Small intestine (tissue), 7 donors: ENCODE measurements at regions not wholly inside any gene's neighbourhood (a gene's known extent, or its start where the extent isn't known, plus 50 kb on each side); places are given as distances from the start of the nearest gene placed in this dataset.

Source experiments
- DNase-seq, 2 donors: peaks; one replicate each; pipeline versions ENCODE4 v3.0.0 to v3.0.0-alpha.2; 2013
- FAIRE-seq: peaks from 2 replicates; lab custom pipeline; 2012; peaks lifted over from hg19 to GRCh38; lab: Jason Lieb, UNC
- H3K27ac ChIP-seq, 3 donors: one replicate each; pipeline ENCODE4 v1.5.1; 2013; ENCODE audit warnings: low read length in 2 of 3, mild to moderate bottlenecking in 2 of 3, control low read depth in 1 of 3, inconsistent platforms in 1 of 3, low read depth in 1 of 3, moderate library complexity in 1 of 3
- H3K27me3 ChIP-seq, 3 donors: one replicate each; pipeline ENCODE4 v1.6.1; 2013; ENCODE audit warnings: low read length in 3 of 3, inconsistent platforms in 1 of 3; ENCODE audit not compliant: control insufficient read depth in 3 of 3, insufficient read depth in 3 of 3
- H3K36me3 ChIP-seq, 3 donors: one replicate each; pipeline ENCODE4 v1.6.1; 2013; ENCODE audit warnings: low read length in 3 of 3, inconsistent platforms in 1 of 3, low read depth in 1 of 3, mild to moderate bottlenecking in 1 of 3, moderate library complexity in 1 of 3; ENCODE audit not compliant: control insufficient read depth in 3 of 3, insufficient read depth in 2 of 3
- H3K4me1 ChIP-seq, 3 donors: one replicate each; pipeline ENCODE4 v1.6.1; 2013; ENCODE audit warnings: low read length in 2 of 3, inconsistent platforms in 1 of 3, low read depth in 1 of 3, mild to moderate bottlenecking in 1 of 3, moderate library complexity in 1 of 3; ENCODE audit not compliant: control insufficient read depth in 3 of 3, insufficient read depth in 2 of 3
- H3K4me3 ChIP-seq, 3 donors: one replicate each; pipeline ENCODE4 v1.5.1; 2013; ENCODE audit warnings: low read length in 3 of 3, control low read depth in 1 of 3, inconsistent platforms in 1 of 3, low read depth in 1 of 3, mild to moderate bottlenecking in 1 of 3, moderate library complexity in 1 of 3
- H3K9me3 ChIP-seq, 2 donors: one replicate each; pipeline ENCODE4 v1.6.1; 2013; ENCODE audit warnings: low read depth in 1 of 2, low read length in 1 of 2; ENCODE audit not compliant: control insufficient read depth in 2 of 2, insufficient read depth in 1 of 2
- WGBS, 3 donors: extraction: QIAGEN DNeasy Blood & Tissue Kit; methylation state at CpG; one replicate each; pipeline ENCODE4 v1.1.7; 2013; 5-methylcytosine and 5-hydroxymethylcytosine counted together
- donor health status: healthy with polysubstance abuse.
- donor health status: control.
- donor health status: control.
- donor health status: Bipolar disorder and iron deficiency.
- donor health status: healthy.

- Histone ChIP-seq H3K4me3 (no peak overlapping the region), H3K27me3 (no peaks in the 10 kb centered on the region), H3K36me3 (no peaks in the 10 kb centered on the region), H3K9me3 (peaks cover 0 to 6% of the 10 kb centered on the region in 2 donors), H3K27ac (no peak overlapping the region), H3K4me1 (no peaks in the 10 kb centered on the region)
- DNase-seq (no peak), FAIRE-seq (no peak)
- 65 to 74% (median 74%) methylated on average over 5 of the region's 5 CpGs for WGBS, 3 donors
Observed at GRCh38 chr9:7236186-7236585, 478.4 kb downstream of the KDM4C start.

GRCh38 chr9:7234144-7234543 lies 476.4 kb downstream of the KDM4C start:
- 54 to 58% (median 57%) methylated on average over 5 of the region's 5 CpGs for WGBS, 3 donors
- peak; percentile 22 to 28 for DNase-seq
- H3K27ac ChIP-seq, result no peak overlapping the region
- H3K4me3 ChIP-seq, result no peak overlapping the region
- H3K9me3 ChIP-seq, result peaks cover 0 to 3% of the 10 kb centered on the region in 2 donors
- no peaks in the 10 kb centered on the region for H3K4me1 ChIP-seq
- no peaks in the 10 kb centered on the region for H3K27me3 ChIP-seq
- no peaks in the 10 kb centered on the region for H3K36me3 ChIP-seq
- no peak for FAIRE-seq

- no peaks in the 10 kb centered on the region for H3K36me3 ChIP-seq
- H3K4me3 ChIP-seq, result no peak overlapping the region
- H3K27me3 ChIP-seq, result peaks cover 0 to 2% (median 0%) of the 10 kb centered on the region in 3 donors
- no peak for FAIRE-seq
- H3K9me3 ChIP-seq, result no peaks in the 10 kb centered on the region
- DNase-seq, result no peak
- H3K4me1 ChIP-seq, result no peaks in the 10 kb centered on the region
- H3K27ac ChIP-seq, result no peak overlapping the region
- WGBS, 3 donors, result 85 to 95% (median 95%) methylated on average over 2 of the region's 2 CpGs
Observed at GRCh38 chr9:7229571-7229970, 471.8 kb downstream of the KDM4C start.

GRCh38 chr9:7228726-7229125 lies 471.0 kb downstream of the KDM4C start:
- no peak overlapping the region for H3K27ac ChIP-seq
- H3K27me3 ChIP-seq, result peaks cover 0 to 2% (median 0%) of the 10 kb centered on the region in 3 donors
- no peaks in the 10 kb centered on the region for H3K36me3 ChIP-seq
- FAIRE-seq (no peak), DNase-seq (no peak)
- no peak overlapping the region for H3K4me3 ChIP-seq
- no peaks in the 10 kb centered on the region for H3K9me3 ChIP-seq
- no peaks in the 10 kb centered on the region for H3K4me1 ChIP-seq
- 90 to 93% (median 91%) methylated on average over 4 of the region's 4 CpGs for WGBS, 3 donors

GRCh38 chr9:7227951-7228350 lies 470.2 kb downstream of the KDM4C start:
- Histone ChIP-seq H3K27me3 (peaks cover 0 to 2% (median 0%) of the 10 kb centered on the region in 3 donors), H3K27ac (no peak overlapping the region), H3K4me1 (no peaks in the 10 kb centered on the region), H3K4me3 (no peak overlapping the region), H3K9me3 (no peaks in the 10 kb centered on the region), H3K36me3 (no peaks in the 10 kb centered on the region)
- 73 to 87% (median 85%) methylated on average over 8 of the region's 8 CpGs for WGBS, 3 donors
- DNase-seq, result no peak
- no peak for FAIRE-seq

- Histone ChIP-seq H3K4me3 (no peak overlapping the region), H3K4me1 (no peaks in the 10 kb centered on the region), H3K9me3 (no peaks in the 10 kb centered on the region), H3K27me3 (peaks cover 0 to 2% (median 0%) of the 10 kb centered on the region in 3 donors), H3K27ac (no peak overlapping the region), H3K36me3 (no peaks in the 10 kb centered on the region)
- DNase-seq, result no peak
- WGBS, 3 donors, result 70 to 79% (median 76%) methylated on average over 7 of the region's 7 CpGs
- no peak for FAIRE-seq
Observed at GRCh38 chr9:7226007-7226640, 468.4 kb downstream of the KDM4C start.
